ENCODE measurements at regions not wholly inside any gene's neighbourhood (a gene's known extent, or its start where the extent isn't known, plus 50 kb on each side); places are given as distances from the start of the nearest gene placed in this dataset.

GRCh38 chr2:223363085-223363484, 239.1 kb downstream of the SCG2 start:
- DNase-seq, result no peak
- Mint-ChIP-seq H3K9me3 (peaks cover 0 to 7% (median 2%) of the 10 kb centered on the region in 8 donors), H3K4me3 (no peak overlapping the region), H3K4me1 (no peaks in the 10 kb centered on the region), H3K27me3 (no peaks in the 10 kb centered on the region), H3K27ac (no peak overlapping the region), H3K36me3 (no peaks in the 10 kb centered on the region)
- Histone ChIP-seq H3K4me1 (ENCODE audit: insufficient read depth, low read length) (no peaks in the 10 kb centered on the region), H3K36me3 (ENCODE audit: insufficient read depth, low read length) (no peaks in the 10 kb centered on the region), H3K27ac (ENCODE audit: low read depth, low read length) (no peak overlapping the region), H3K9me3 (ENCODE audit: control insufficient read depth in 1 of 2, low read length in 2 of 2) (no peaks in the 10 kb centered on the region), H3K27me3 (ENCODE audit: insufficient read depth, low read length) (no peaks in the 10 kb centered on the region), H3K4me3 (ENCODE audit: low read length in 2 of 2) (no peak overlapping the region)
- POLR2A ChIA-PET (ENCODE audit: partially characterized antibody), result no interaction called here
- CTCF ChIA-PET (ENCODE audit: partially characterized antibody), result no interaction called here
- intact Hi-C loops (cut with micrococcal nuclease), result no loop called here

GRCh38 chr2:223365158-223365679, 236.9 kb downstream of the SCG2 start:
- POLR2A ChIA-PET (ENCODE audit: partially characterized antibody), result no interaction called here
- H3K27me3 Mint-ChIP-seq, result no peaks in the 10 kb centered on the region

GRCh38 chr2:223366566-223366965, 235.6 kb downstream of the SCG2 start:
- H3K27ac Mint-ChIP-seq, result no peak overlapping the region
- H3K4me1 ChIP-seq (ENCODE audit: insufficient read depth, low read length), result no peaks in the 10 kb centered on the region

More at GRCh38 chr2:223365158-223365679, 236.9 kb downstream of the SCG2 start:
- Histone ChIP-seq H3K4me1 (ENCODE audit: insufficient read depth, low read length) (no peaks in the 10 kb centered on the region), H3K27ac (ENCODE audit: low read depth, low read length) (no peak overlapping the region), H3K9me3 (ENCODE audit: control insufficient read depth in 1 of 2, low read length in 2 of 2) (no peaks in the 10 kb centered on the region), H3K36me3 (ENCODE audit: insufficient read depth, low read length) (no peaks in the 10 kb centered on the region), H3K4me3 (ENCODE audit: low read length in 2 of 2) (no peak overlapping the region), H3K27me3 (ENCODE audit: insufficient read depth, low read length) (no peaks in the 10 kb centered on the region)
- no peak overlapping the region for H3K4me3 Mint-ChIP-seq
- no peak overlapping the region for H3K27ac Mint-ChIP-seq
- DNase-seq, result no peak
- H3K36me3 Mint-ChIP-seq, result no peaks in the 10 kb centered on the region
- intact Hi-C loops (cut with micrococcal nuclease), result no loop called here
- CTCF ChIA-PET (ENCODE audit: partially characterized antibody), result no interaction called here
- H3K4me1 Mint-ChIP-seq, result no peaks in the 10 kb centered on the region
- peaks cover 0 to 7% (median 1%) of the 10 kb centered on the region in 8 donors for H3K9me3 Mint-ChIP-seq

DNA sequence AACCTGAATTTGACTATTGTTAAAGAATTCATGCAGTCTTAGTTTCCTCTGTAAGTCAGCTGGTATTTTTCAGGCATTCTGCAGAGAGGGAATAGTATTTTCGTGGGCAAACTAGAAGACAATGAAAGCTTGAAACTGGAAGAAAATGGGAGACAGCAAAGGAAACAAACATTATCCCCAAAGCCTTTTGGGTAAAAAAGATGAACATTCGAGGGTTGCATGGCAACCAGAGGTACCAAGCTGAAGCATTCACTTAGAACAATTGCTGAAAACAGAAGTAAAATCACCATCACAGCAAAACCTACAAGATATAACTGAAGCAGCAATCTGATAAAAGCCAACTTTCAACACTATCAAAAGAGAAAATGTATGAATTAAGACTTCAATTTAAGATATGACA, 233.7 kb downstream of the SCG2 start:
- no peaks in the 10 kb centered on the region for H3K4me1 Mint-ChIP-seq
- H3K4me1 ChIP-seq (ENCODE audit: insufficient read depth, low read length), result no peaks in the 10 kb centered on the region
- no peaks in the 10 kb centered on the region for H3K27me3 ChIP-seq (ENCODE audit: insufficient read depth, low read length)
- no peaks in the 10 kb centered on the region for H3K9me3 ChIP-seq (ENCODE audit: control insufficient read depth in 1 of 2, low read length in 2 of 2)
- no peak overlapping the region for H3K4me3 ChIP-seq (ENCODE audit: low read length in 2 of 2)
- no peak overlapping the region for H3K4me3 Mint-ChIP-seq
- no peaks in the 10 kb centered on the region for H3K27me3 Mint-ChIP-seq
- H3K36me3 Mint-ChIP-seq, result no peaks in the 10 kb centered on the region
- CTCF ChIA-PET (ENCODE audit: partially characterized antibody), result no interaction called here
- H3K9me3 Mint-ChIP-seq, result peaks cover 0 to 5% (median 2%) of the 10 kb centered on the region in 8 donors
- no peak overlapping the region for H3K27ac Mint-ChIP-seq
- no peaks in the 10 kb centered on the region for H3K36me3 ChIP-seq (ENCODE audit: insufficient read depth, low read length)
- no peak for DNase-seq
- no peak overlapping the region for H3K27ac ChIP-seq (ENCODE audit: low read depth, low read length)
- intact Hi-C loops (cut with micrococcal nuclease), result no loop called here
- POLR2A ChIA-PET (ENCODE audit: partially characterized antibody), result no interaction called here

More at GRCh38 chr2:223366566-223366965, 235.6 kb downstream of the SCG2 start:
- no peak for DNase-seq
- Histone ChIP-seq H3K4me3 (ENCODE audit: low read length in 2 of 2) (no peak overlapping the region), H3K36me3 (ENCODE audit: insufficient read depth, low read length) (no peaks in the 10 kb centered on the region), H3K9me3 (ENCODE audit: control insufficient read depth in 1 of 2, low read length in 2 of 2) (no peaks in the 10 kb centered on the region), H3K27me3 (ENCODE audit: insufficient read depth, low read length) (no peaks in the 10 kb centered on the region), H3K27ac (ENCODE audit: low read depth, low read length) (no peak overlapping the region)
- Mint-ChIP-seq H3K27me3 (no peaks in the 10 kb centered on the region), H3K4me3 (no peak overlapping the region), H3K4me1 (no peaks in the 10 kb centered on the region), H3K9me3 (peaks cover 0 to 5% (median under 1%) of the 10 kb centered on the region in 8 donors), H3K36me3 (no peaks in the 10 kb centered on the region)
- intact Hi-C loops (cut with micrococcal nuclease), result no loop called here
- CTCF ChIA-PET (ENCODE audit: partially characterized antibody), result no interaction called here
- POLR2A ChIA-PET (ENCODE audit: partially characterized antibody), result no interaction called here

GRCh38 chr2:223369889-223370288, 232.3 kb downstream of the SCG2 start:
- H3K27me3 ChIP-seq (ENCODE audit: insufficient read depth, low read length), result no peaks in the 10 kb centered on the region
- DNase-seq, result no peak
- H3K36me3 ChIP-seq (ENCODE audit: insufficient read depth, low read length), result no peaks in the 10 kb centered on the region
- ChIA-PET CTCF (ENCODE audit: partially characterized antibody) (no interaction called here), POLR2A (ENCODE audit: partially characterized antibody) (no interaction called here)
- H3K4me3 Mint-ChIP-seq, result no peak overlapping the region
- no peaks in the 10 kb centered on the region for H3K4me1 Mint-ChIP-seq
- no peak overlapping the region for H3K27ac ChIP-seq (ENCODE audit: low read depth, low read length)
- H3K4me1 ChIP-seq (ENCODE audit: insufficient read depth, low read length), result no peaks in the 10 kb centered on the region
- H3K27ac Mint-ChIP-seq, result no peak overlapping the region
- no peaks in the 10 kb centered on the region for H3K9me3 ChIP-seq (ENCODE audit: control insufficient read depth in 1 of 2, low read length in 2 of 2)
- no peaks in the 10 kb centered on the region for H3K27me3 Mint-ChIP-seq
- H3K36me3 Mint-ChIP-seq, result no peaks in the 10 kb centered on the region
- H3K4me3 ChIP-seq (ENCODE audit: low read length in 2 of 2), result no peak overlapping the region
- peaks cover 0 to 5% (median 2%) of the 10 kb centered on the region in 8 donors for H3K9me3 Mint-ChIP-seq
- intact Hi-C loops (cut with micrococcal nuclease), result no loop called here

DNA sequence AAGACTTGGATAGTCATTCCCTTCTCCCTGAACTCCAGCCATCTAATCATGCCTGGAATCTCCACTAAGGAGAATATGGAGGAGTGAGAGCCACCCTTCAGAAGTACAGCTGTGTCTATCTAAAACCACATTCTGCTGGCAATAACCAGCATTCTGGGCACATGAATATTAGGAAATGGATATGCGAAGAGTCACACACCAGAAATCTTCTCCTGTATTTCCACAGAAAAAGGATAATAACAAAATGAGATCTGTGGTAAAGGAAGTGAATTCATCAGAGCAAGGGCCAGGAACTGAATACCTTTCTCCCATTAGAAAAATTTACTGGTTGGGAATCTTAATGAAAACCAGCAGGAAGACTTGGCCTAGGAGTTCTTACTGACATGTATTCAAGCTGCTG, 218.8 kb downstream of the SCG2 start:
- no peaks in the 10 kb centered on the region for H3K4me1 Mint-ChIP-seq
- intact Hi-C loops (cut with micrococcal nuclease), result no loop called here

GRCh38 chr2:223386189-223386588, 216.0 kb downstream of the SCG2 start:
- H3K27me3 Mint-ChIP-seq, result no peaks in the 10 kb centered on the region
- H3K4me3 Mint-ChIP-seq, result no peak overlapping the region
- Histone ChIP-seq H3K4me1 (ENCODE audit: insufficient read depth, low read length) (no peaks in the 10 kb centered on the region), H3K4me3 (ENCODE audit: low read length in 2 of 2) (no peak overlapping the region), H3K27me3 (ENCODE audit: insufficient read depth, low read length) (no peaks in the 10 kb centered on the region), H3K9me3 (ENCODE audit: control insufficient read depth in 1 of 2, low read length in 2 of 2) (no peaks in the 10 kb centered on the region), H3K36me3 (ENCODE audit: insufficient read depth, low read length) (no peaks in the 10 kb centered on the region), H3K27ac (ENCODE audit: low read depth, low read length) (no peak overlapping the region)
- ChIA-PET POLR2A (ENCODE audit: partially characterized antibody) (no interaction called here), CTCF (ENCODE audit: partially characterized antibody) (no interaction called here)
- H3K27ac Mint-ChIP-seq, result no peak overlapping the region
- intact Hi-C loops (cut with micrococcal nuclease), result no loop called here
- no peaks in the 10 kb centered on the region for H3K36me3 Mint-ChIP-seq
- no peak for DNase-seq
- H3K4me1 Mint-ChIP-seq, result no peaks in the 10 kb centered on the region
- H3K9me3 Mint-ChIP-seq, result peaks cover 0 to 3% (median 0%) of the 10 kb centered on the region in 8 donors

More for the DNA sequence above, 218.8 kb downstream of the SCG2 start:
- H3K27me3 ChIP-seq (ENCODE audit: insufficient read depth, low read length), result no peaks in the 10 kb centered on the region
- H3K4me1 ChIP-seq (ENCODE audit: insufficient read depth, low read length), result no peaks in the 10 kb centered on the region
- H3K27ac ChIP-seq (ENCODE audit: low read depth, low read length), result no peak overlapping the region
- ChIA-PET CTCF (ENCODE audit: partially characterized antibody) (no interaction called here), POLR2A (ENCODE audit: partially characterized antibody) (no interaction called here)
- peaks cover 0 to 3% (median 0%) of the 10 kb centered on the region in 8 donors for H3K9me3 Mint-ChIP-seq
- no peaks in the 10 kb centered on the region for H3K36me3 ChIP-seq (ENCODE audit: insufficient read depth, low read length)
- H3K27me3 Mint-ChIP-seq, result no peaks in the 10 kb centered on the region
- no peak overlapping the region for H3K4me3 ChIP-seq (ENCODE audit: low read length in 2 of 2)
- no peak overlapping the region for H3K27ac Mint-ChIP-seq
- H3K4me3 Mint-ChIP-seq, result no peak overlapping the region
- DNase-seq, result no peak
- H3K9me3 ChIP-seq (ENCODE audit: control insufficient read depth in 1 of 2, low read length in 2 of 2), result no peaks in the 10 kb centered on the region
- no peaks in the 10 kb centered on the region for H3K36me3 Mint-ChIP-seq

GRCh38 chr2:223386984-223387383, 215.2 kb downstream of the SCG2 start:
- Histone ChIP-seq H3K4me3 (ENCODE audit: low read length in 2 of 2) (no peak overlapping the region), H3K27me3 (ENCODE audit: insufficient read depth, low read length) (no peaks in the 10 kb centered on the region), H3K36me3 (ENCODE audit: insufficient read depth, low read length) (no peaks in the 10 kb centered on the region), H3K9me3 (ENCODE audit: control insufficient read depth in 1 of 2, low read length in 2 of 2) (no peaks in the 10 kb centered on the region), H3K27ac (ENCODE audit: low read depth, low read length) (no peak overlapping the region), H3K4me1 (ENCODE audit: insufficient read depth, low read length) (no peaks in the 10 kb centered on the region)
- Mint-ChIP-seq H3K27me3 (no peaks in the 10 kb centered on the region), H3K36me3 (no peaks in the 10 kb centered on the region), H3K27ac (no peak overlapping the region), H3K4me1 (no peaks in the 10 kb centered on the region), H3K9me3 (peaks cover 0 to 3% (median 0%) of the 10 kb centered on the region in 8 donors), H3K4me3 (no peak overlapping the region)
- intact Hi-C loops (cut with micrococcal nuclease), result no loop called here
- ChIA-PET CTCF (ENCODE audit: partially characterized antibody) (no interaction called here), POLR2A (ENCODE audit: partially characterized antibody) (no interaction called here)
- no peak for DNase-seq
